ENCODE measurements at regions not wholly inside any gene's neighbourhood (a gene's known extent, or its start where the extent isn't known, plus 50 kb on each side); places are given as distances from the start of the nearest gene placed in this dataset.

- TF ChIP-seq SIN3B (IDR thresholded peaks at IDR 0.05; ENCODE audit: low read length) (no peak), MED8 (CRISPR knock-in tag; IDR thresholded peaks at IDR 0.05; ENCODE audit: insufficient replicate concordance) (no peak), GPN1 (CRISPR knock-in tag; IDR thresholded peaks at IDR 0.05; ENCODE audit: borderline replicate concordance) (no peak), CREB3 (CRISPR knock-in tag; IDR thresholded peaks at IDR 0.05) (no peak), ZNF891 (CRISPR knock-in tag; IDR thresholded peaks at IDR 0.05) (no peak)
These were observed 782.8 kb downstream of the TFAP2A start (continued) for GRCh38 chr6:9632026-9632425.

- Histone ChIP-seq H3K4me2 (ENCODE audit: low read depth, low read length) (no peak overlapping the region), H3K79me2 (ENCODE audit: insufficient read depth, low read length) (no peaks in the 10 kb centered on the region), H3K9me3 (ENCODE audit: low read length) (peaks cover 92% of the 10 kb centered on the region), H3K9ac (ENCODE audit: insufficient read depth, low read depth, low read length) (no peak overlapping the region), H3K36me3 (replicated peaks in 1 of 2; ENCODE audit: control insufficient read depth in 1 of 2, insufficient read depth in 2 of 2, low read length in 2 of 2) (no peaks in the 10 kb centered on the region), H4K20me1 (ENCODE audit: insufficient read depth, low read length) (no peaks in the 10 kb centered on the region), H3K27me3 (ENCODE audit: control insufficient read depth in 1 of 2, insufficient read depth in 2 of 2, low read length in 2 of 2) (no peaks in the 10 kb centered on the region), H2AFZ (ENCODE audit: low read length) (no peak overlapping the region), H3K4me3 (replicated peaks in 1 of 3; ENCODE audit: insufficient read depth in 1 of 3, low read depth in 2 of 3, low read length in 3 of 3) (no peak overlapping the region), H3K4me1 (ENCODE audit: insufficient read depth, low read length) (no peaks in the 10 kb centered on the region), H3K27ac (ENCODE audit: extremely low read length, insufficient read depth, low read length) (no peak overlapping the region)
- in situ Hi-C loops (cut with HindIII; ENCODE audit: extremely low pct_ligation_motif_present, low pct_unique_long_range_greater_than_20kb): no loop called here
- FAIRE-seq (no peak), ATAC-seq (no peak), DNase-seq (ENCODE audit: low spot score) (no peak)
- no TSS peak for BruUV-seq (replicated peaks)
- intact Hi-C loops (cut with micrococcal nuclease; ENCODE audit: unreplicated experiment): no loop called here
- ChIA-PET CTCF (ENCODE audit: low intra/inter-chr PET ratio, low total read pairs) (no interaction called here), POLR2A (no interaction called here)
- TF ChIP-seq ZNF224 (CRISPR knock-in tag; IDR thresholded peaks at IDR 0.05) (no peak), SP4 (CRISPR knock-in tag; IDR thresholded peaks at IDR 0.05) (no peak), MAFF (IDR thresholded peaks at IDR 0.05; ENCODE audit: low read depth, low read length) (peak; percentile 70), POLR2A (IDR thresholded peaks at IDR 0.05; ENCODE audit: insufficient read depth in 1 of 2, low read depth in 2 of 2, low read length in 2 of 2) (no peak), MAFK (conservative IDR thresholded peaks at IDR 0.05 in 1 of 2, IDR thresholded peaks at IDR 0.05 in 1 of 2; ENCODE audit: low read length in 2 of 2) (peak; percentile 52 to 78; a peak in 3 of 4 replicates)
These were observed 786.1 kb downstream of the TFAP2A start for GRCh38 chr6:9628819-9629218.

Measured in HepG2 (cell line).